Activated B cell treated with CpG ODN at 0.5 μM for 24 hours (primary cell): ENCODE measurements at regions not wholly inside any gene's neighbourhood (a gene's known extent, or its start where the extent isn't known, plus 50 kb on each side); places are given as distances from the start of the nearest gene placed in this dataset.

Experiments used
- ATAC-seq: fragments of 200-7000 bp; cut with Tn5 transposase; one replicate; pipeline ENCODE4 v1.10.0; 2021; ENCODE audit warnings: low read depth, mild to moderate bottlenecking, moderate library complexity
- CTCF ChIA-PET: fragments of 350-600 bp; sonication (Branson Sonifier 250); formaldehyde crosslinking; loops from one replicate; lab custom pipeline; 2021; ENCODE audit warnings: antibody characterized with exemption; lab: Charles Lee
- POLR2A ChIA-PET: fragments of 350-600 bp; sonication (Branson Sonifier 250); formaldehyde crosslinking; loops from one replicate; lab custom pipeline; 2021; ENCODE audit warnings: antibody characterized with exemption; lab: Charles Lee
- DNase-seq: peaks from one replicate; pipeline ENCODE4 v3.0.0; 2022
- H3K27ac Mint-ChIP-seq: one replicate; pipeline ENCODE4 v1.8.0; 2020; ENCODE audit warnings: mixed read lengths
- H3K27me3 Mint-ChIP-seq: one replicate; pipeline ENCODE4 v1.8.0; 2021; ENCODE audit warnings: mixed read lengths
- H3K36me3 Mint-ChIP-seq: one replicate; pipeline ENCODE4 v1.8.0; 2021; ENCODE audit warnings: low read depth, mixed read lengths
- H3K4me1 Mint-ChIP-seq: one replicate; pipeline ENCODE4 v1.8.0; 2021; ENCODE audit warnings: mixed read lengths
- H3K4me3 Mint-ChIP-seq: one replicate; pipeline ENCODE4 v1.8.0; 2020; ENCODE audit warnings: mild to moderate bottlenecking, mixed read lengths
- H3K9me3 Mint-ChIP-seq: one replicate; pipeline ENCODE4 v1.8.0; 2020; ENCODE audit warnings: mixed read lengths
- intact Hi-C: fragments of 100-400 bp; cut with micrococcal nuclease; formaldehyde crosslinking; loops from one replicate; pipeline ENCODE4 v1.15.1; 2024
- TF ChIP-seq, protein P1 (sequence below): fragments of 200-600 bp; IDR thresholded peaks from one replicate; pipeline ENCODE4 v1.8.0; 2022; ENCODE audit warnings: antibody characterized with exemption, mild to moderate bottlenecking

DNA sequence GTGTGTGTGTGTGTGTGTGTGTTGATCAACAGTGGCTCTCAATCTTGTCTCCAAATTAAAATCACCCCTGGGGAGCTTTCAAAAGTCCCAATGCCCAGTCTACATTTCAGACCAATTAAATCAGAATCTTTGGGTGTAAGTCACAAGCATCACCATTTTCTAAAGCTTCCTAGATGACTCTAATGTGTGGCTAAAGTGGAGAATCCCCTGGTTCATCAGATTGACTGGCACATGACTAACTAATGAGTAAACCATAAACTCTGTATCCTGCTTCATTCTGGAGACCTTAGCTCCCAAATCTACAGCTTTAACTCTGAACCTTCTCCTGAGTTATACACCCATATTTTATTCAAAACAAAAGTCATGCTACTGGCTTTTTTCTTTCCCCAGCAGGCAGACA is 131.3 kb downstream of the SUCLA2 start:
- peaks cover 12% of the 10 kb centered on the region for H3K9me3 Mint-ChIP-seq
- TF ChIP-seq, protein P1, sequence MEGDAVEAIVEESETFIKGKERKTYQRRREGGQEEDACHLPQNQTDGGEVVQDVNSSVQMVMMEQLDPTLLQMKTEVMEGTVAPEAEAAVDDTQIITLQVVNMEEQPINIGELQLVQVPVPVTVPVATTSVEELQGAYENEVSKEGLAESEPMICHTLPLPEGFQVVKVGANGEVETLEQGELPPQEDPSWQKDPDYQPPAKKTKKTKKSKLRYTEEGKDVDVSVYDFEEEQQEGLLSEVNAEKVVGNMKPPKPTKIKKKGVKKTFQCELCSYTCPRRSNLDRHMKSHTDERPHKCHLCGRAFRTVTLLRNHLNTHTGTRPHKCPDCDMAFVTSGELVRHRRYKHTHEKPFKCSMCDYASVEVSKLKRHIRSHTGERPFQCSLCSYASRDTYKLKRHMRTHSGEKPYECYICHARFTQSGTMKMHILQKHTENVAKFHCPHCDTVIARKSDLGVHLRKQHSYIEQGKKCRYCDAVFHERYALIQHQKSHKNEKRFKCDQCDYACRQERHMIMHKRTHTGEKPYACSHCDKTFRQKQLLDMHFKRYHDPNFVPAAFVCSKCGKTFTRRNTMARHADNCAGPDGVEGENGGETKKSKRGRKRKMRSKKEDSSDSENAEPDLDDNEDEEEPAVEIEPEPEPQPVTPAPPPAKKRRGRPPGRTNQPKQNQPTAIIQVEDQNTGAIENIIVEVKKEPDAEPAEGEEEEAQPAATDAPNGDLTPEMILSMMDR: no peak
- ChIA-PET POLR2A (interaction anchor here (0.6 kb wide), 1 partner anchor 180 kb away, joined by 3 read pairs; no protein-coding TSS in a partner anchor), CTCF (no interaction called here)
- no peak overlapping the region for H3K27ac Mint-ChIP-seq
- H3K4me1 Mint-ChIP-seq: no peaks in the 10 kb centered on the region
- ATAC-seq (no peak), DNase-seq (no peak)
- intact Hi-C loops: no loop called here
- no peak overlapping the region for H3K4me3 Mint-ChIP-seq
- peaks cover 7% of the 10 kb centered on the region for H3K36me3 Mint-ChIP-seq
- no peaks in the 10 kb centered on the region for H3K27me3 Mint-ChIP-seq

DNA sequence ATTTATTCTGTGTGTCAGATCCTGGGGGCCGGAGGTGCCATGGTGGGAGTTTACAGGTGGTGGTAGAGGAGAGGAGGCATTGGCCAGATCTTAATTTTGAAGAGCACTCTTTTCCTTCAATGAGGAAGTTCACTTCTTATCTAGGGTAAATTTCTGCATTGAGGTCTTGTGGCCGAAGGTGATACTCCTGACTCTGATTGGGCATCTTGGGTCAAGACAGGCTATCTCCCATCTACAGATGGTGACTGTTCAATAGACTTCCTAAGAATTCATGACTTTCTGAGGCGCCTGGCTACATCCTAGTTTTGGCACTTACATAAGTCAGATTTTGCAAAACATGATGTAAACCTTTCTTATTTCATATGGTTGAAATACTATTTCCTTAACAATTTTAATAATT is 135.2 kb downstream of the SUCLA2 start:
- POLR2A ChIA-PET: no interaction called here
- Mint-ChIP-seq H3K27ac (no peak overlapping the region), H3K4me3 (no peak overlapping the region), H3K9me3 (no peaks in the 10 kb centered on the region), H3K4me1 (no peaks in the 10 kb centered on the region), H3K36me3 (no peaks in the 10 kb centered on the region), H3K27me3 (peaks cover 3% of the 10 kb centered on the region)
- intact Hi-C loops: no loop called here
- CTCF ChIA-PET: no interaction called here
- TF ChIP-seq, protein P1: no peak
- DNase-seq (no peak), ATAC-seq (no peak)

DNA sequence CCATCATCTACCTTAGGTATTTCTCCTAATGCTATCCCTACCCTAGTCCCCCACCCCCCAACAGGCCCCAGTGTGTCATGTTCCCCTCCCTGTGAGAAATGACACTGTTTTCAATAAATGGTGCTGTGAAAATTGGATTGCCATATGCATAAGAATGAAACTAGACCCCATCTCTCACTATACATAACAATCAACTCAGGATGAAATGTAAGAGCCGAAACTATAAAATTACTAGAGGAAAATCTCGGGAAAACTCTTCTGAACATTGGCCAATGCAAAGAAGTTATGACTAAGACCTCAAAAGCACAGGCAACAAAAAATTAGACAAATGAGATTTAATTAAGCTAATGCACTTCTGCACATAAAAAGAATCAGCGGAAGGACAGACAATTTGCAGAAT is 138.2 kb downstream of the SUCLA2 start:
- Mint-ChIP-seq H3K4me1 (no peaks in the 10 kb centered on the region), H3K4me3 (no peak overlapping the region), H3K27me3 (peaks cover 3% of the 10 kb centered on the region), H3K9me3 (no peaks in the 10 kb centered on the region), H3K36me3 (no peaks in the 10 kb centered on the region), H3K27ac (no peak overlapping the region)
- ChIA-PET POLR2A (no interaction called here), CTCF (no interaction called here)
- TF ChIP-seq, protein P1: no peak
- intact Hi-C loops: no loop called here
- ATAC-seq: no peak
- no peak for DNase-seq

DNA sequence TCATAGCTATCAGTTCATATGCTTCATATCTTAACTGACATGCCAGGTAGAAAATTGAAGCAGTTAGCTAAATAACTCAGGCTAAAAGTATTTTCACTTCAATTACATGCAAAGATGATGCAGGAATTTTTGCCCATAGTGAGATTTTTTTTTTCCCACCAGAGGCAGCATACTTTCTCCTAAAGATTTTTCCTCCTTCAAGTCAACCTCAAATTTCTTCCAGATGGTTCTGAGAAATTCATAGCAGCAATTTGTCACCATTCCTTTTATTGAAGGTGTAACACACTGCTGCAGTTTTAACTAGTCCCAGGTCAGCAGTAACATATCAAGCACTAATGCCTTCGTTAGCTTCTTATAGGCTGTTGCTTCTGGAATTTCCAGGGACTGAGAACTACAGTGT is 141.9 kb downstream of the SUCLA2 start:
- ATAC-seq (no peak), DNase-seq (no peak)
- H3K4me3 Mint-ChIP-seq: no peak overlapping the region
- H3K27me3 Mint-ChIP-seq: peaks cover 3% of the 10 kb centered on the region
- no peaks in the 10 kb centered on the region for H3K4me1 Mint-ChIP-seq
- intact Hi-C loops: no loop called here
- H3K27ac Mint-ChIP-seq: no peak overlapping the region
- H3K36me3 Mint-ChIP-seq: no peaks in the 10 kb centered on the region
- TF ChIP-seq, protein P1: no peak
- H3K9me3 Mint-ChIP-seq: no peaks in the 10 kb centered on the region
- ChIA-PET CTCF (no interaction called here), POLR2A (no interaction called here)

DNA sequence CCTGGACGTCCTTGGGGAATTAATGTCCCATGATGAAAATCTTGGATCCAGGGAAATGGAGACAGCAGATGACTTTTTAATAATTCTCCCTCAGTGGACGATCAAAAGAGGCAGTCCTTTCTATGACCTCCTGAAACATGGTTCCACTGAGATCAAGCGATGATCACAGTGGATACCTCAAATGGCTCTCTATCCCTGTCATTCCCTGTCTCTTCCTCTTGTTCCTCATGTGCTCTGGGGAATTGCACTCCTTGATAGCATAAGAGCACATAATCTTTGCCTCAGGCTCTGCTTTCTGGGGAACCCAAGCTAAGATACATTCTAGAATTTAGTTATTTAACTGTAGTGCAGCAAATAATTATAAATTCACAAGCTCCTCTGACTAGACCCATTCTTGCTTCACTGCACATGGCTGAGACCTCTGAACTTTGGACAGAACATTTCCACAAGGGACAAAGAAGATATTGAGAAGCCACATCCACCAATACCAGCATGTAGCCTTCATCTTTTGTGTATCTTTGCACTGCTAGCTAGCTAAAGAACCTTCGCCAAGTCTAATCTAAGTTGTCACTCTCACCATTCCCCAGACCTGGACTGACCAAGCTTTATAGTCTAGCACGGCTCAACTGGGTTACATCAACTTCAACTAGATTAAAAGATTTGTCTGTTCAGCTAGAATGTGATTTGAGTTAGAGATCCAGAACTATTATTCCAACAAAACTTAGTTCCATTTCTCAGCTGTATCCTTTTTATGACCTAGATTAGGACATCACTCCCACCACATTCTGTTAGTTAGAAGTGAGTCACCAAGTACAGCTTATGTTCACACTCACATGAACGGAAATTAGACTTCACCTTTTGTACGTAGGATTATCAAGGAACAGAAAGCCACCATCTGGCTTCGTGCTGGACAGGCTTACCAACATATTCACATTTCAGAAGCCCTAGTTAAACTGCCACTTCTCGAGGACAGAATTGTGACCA is 142.7 kb downstream of the SUCLA2 start:
- Mint-ChIP-seq H3K4me3 (no peak overlapping the region), H3K36me3 (no peaks in the 10 kb centered on the region), H3K4me1 (no peaks in the 10 kb centered on the region), H3K9me3 (no peaks in the 10 kb centered on the region), H3K27me3 (peaks cover 3% of the 10 kb centered on the region), H3K27ac (no peak overlapping the region)
- POLR2A ChIA-PET: no interaction called here
- intact Hi-C loops: no loop called here
- ATAC-seq (no peak), DNase-seq (no peak)
- TF ChIP-seq, protein P1: no peak
- CTCF ChIA-PET: no interaction called here
